Endodermal cell (in vitro differentiated cells): ENCODE measurements at regions not wholly inside any gene's neighbourhood (a gene's known extent, or its start where the extent isn't known, plus 50 kb on each side); places are given as distances from the start of the nearest gene placed in this dataset.

ENCODE experiments used
- DNase-seq: peaks from one replicate; pipeline ENCODE4 v3.0.0-alpha.2; 2017
- H3K27ac ChIP-seq: 2 replicates; pipeline ENCODE4 v1.5.1; 2013; ENCODE audit warnings: mild to moderate bottlenecking, low read depth, low read length, moderate library complexity
- H3K27me3 ChIP-seq: 2 replicates; pipeline ENCODE4 v1.6.1; 2013; ENCODE audit warnings: mild to moderate bottlenecking, low read length, moderate library complexity; ENCODE audit not compliant: insufficient read depth, control insufficient read depth, poor library complexity, severe bottlenecking
- H3K36me3 ChIP-seq: 2 replicates; pipeline ENCODE4 v1.7.0; 2013; ENCODE audit warnings: mild to moderate bottlenecking, low read length, moderate library complexity; ENCODE audit not compliant: control insufficient read depth, insufficient read depth
- H3K4me1 ChIP-seq: one replicate; pipeline ENCODE4 v1.7.0; 2013; ENCODE audit warnings: low read length; ENCODE audit not compliant: control insufficient read depth, insufficient read depth
- H3K4me3 ChIP-seq: 2 replicates; pipeline ENCODE4 v1.5.1; 2013; ENCODE audit warnings: mild to moderate bottlenecking, low read length, moderate library complexity
- H3K9ac ChIP-seq: 2 replicates; pipeline ENCODE4 v1.6.1; 2013; ENCODE audit warnings: mild to moderate bottlenecking, low read length, moderate library complexity; ENCODE audit not compliant: poor library complexity, severe bottlenecking; ENCODE audit errors: extremely low read depth
- H3K9me3 ChIP-seq: 2 replicates; pipeline ENCODE4 v1.6.1; 2013; ENCODE audit warnings: mild to moderate bottlenecking, low read length, moderate library complexity; ENCODE audit not compliant: control insufficient read depth
- H3K27ac Mint-ChIP-seq: 2 replicates; pipeline ENCODE4 v1.8.0; 2020; ENCODE audit warnings: mixed read lengths
- H3K27me3 Mint-ChIP-seq: 2 replicates; pipeline ENCODE4 v1.8.0; 2021; ENCODE audit warnings: mild to moderate bottlenecking, mixed read lengths; ENCODE audit not compliant: insufficient read depth
- H3K36me3 Mint-ChIP-seq: 2 replicates; pipeline ENCODE4 v1.8.0; 2020; ENCODE audit warnings: low read depth, mixed read lengths
- H3K4me1 Mint-ChIP-seq: 2 replicates; pipeline ENCODE4 v1.8.0; 2020; ENCODE audit warnings: mixed read lengths
- H3K4me3 Mint-ChIP-seq: 2 replicates; pipeline ENCODE4 v1.8.0; 2020; ENCODE audit warnings: mild to moderate bottlenecking, moderate library complexity, mixed read lengths
- H3K9me3 Mint-ChIP-seq: 2 replicates; pipeline ENCODE4 v1.8.0; 2020; ENCODE audit warnings: mild to moderate bottlenecking, mixed read lengths
- CTCF ChIP-seq: fragments of 200-600 bp; sonication (generic); conservative IDR thresholded peaks from 2 replicates; pipeline ENCODE4 v1.5.0; 2021; ENCODE audit warnings: antibody characterized with exemption, mild to moderate bottlenecking
- WGBS, 2 experiments: methylation state at CpG; one replicate each; pipeline versions ENCODE4 v1.1.5 to v1.1.7; 2013; ENCODE audit warnings: missing lambda C conversion rate in 2 of 2, mixed read lengths in 1 of 2; ENCODE audit not compliant: insufficient coverage in 1 of 2, insufficient read length in 1 of 2; 5-methylcytosine and 5-hydroxymethylcytosine counted together

DNA sequence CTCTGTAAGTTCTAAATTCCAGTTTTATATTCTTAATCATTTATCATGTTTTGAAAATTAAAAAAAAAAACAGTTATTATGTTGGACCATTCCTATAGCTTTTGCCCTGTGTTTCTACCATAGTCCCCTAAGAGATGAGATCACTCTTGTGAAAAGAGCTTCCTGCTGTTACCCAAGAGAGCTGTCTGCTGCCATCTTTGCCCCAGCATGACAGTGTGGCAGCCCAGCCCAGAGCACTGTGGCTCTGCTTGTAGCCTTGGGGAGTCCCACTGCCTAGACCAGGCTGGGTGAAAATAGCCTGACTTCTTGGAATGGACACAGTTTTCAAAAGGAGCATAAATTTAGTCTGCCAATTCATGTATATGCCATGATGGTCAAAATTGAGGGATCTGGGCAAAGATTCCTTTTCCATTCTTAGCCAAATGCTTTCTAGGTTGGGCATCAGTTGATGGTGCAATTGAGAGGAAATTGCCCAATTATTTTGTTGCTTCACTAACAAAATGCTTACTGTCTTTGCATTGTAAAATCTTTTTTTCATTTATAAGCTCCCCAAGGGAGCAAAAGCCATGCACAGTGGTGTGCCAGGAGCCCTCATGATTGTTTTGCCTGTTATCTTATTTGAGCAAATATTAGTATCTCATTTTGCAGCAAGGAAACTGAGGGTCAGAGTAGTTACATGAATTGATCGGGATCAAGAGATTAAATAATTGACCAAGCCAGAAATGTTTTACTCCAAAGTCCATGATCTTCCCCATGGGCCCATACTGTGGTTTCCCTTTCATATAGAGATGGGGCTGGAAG, 72.8 kb downstream of the ETS2 start:
- Histone ChIP-seq H3K9me3 (peaks cover 27% of the 10 kb centered on the region), H3K36me3 (no peaks in the 10 kb centered on the region), H3K9ac (no peak overlapping the region), H3K4me3 (no peak overlapping the region), H3K27me3 (no peaks in the 10 kb centered on the region), H3K27ac (no peak overlapping the region), H3K4me1 (no peaks in the 10 kb centered on the region)
- H3K4me3 Mint-ChIP-seq = no peak overlapping the region
- H3K27me3 Mint-ChIP-seq = no peaks in the 10 kb centered on the region
- H3K9me3 Mint-ChIP-seq = peaks cover 34% of the 10 kb centered on the region
- 94 to 100% methylated on average over 1 of the region's 1 CpG for WGBS, 2 experiments
- no peaks in the 10 kb centered on the region for H3K36me3 Mint-ChIP-seq
- TF ChIP-seq CTCF = no peak
- no peak overlapping the region for H3K27ac Mint-ChIP-seq
- H3K4me1 Mint-ChIP-seq = no peaks in the 10 kb centered on the region
- DNase-seq = no peak

DNA sequence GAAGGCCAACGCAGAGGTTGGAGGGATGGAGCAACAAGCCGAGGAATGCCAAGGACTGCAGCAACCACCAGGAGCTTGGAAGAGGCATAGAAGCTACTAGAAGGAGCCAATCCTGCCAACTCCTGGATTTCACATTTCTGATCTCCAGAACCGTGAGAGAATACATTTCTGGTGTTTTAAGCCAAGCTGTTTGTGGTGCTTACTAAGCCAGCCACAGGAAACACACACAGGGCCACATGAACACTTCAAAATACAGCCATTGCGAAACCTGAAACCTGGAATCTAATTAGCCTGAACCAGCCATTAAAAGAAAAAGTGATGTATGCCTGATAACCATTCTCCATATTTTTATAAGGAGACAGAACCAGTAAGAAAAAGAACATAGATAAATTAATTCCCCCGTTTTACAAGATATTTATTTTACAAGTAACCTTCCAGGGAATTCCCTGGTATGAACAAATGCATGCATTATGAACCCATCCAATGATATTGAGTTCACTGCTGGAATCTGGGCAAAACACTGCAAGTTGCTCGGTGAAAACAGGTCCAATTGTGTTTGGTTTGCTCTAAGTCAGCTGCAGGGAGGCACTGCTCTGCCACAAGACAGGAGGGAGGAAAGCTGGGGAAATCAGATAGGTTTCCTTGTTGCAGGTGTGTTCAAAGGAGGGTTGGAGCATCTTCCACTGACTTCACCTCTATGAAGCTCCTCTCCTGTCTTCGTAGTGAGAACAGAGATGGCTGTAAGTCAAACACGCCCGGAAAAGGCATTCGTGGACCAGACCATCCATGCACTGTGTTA, 70.2 kb downstream of the ETS2 start:
- Mint-ChIP-seq H3K27me3 (no peaks in the 10 kb centered on the region), H3K27ac (no peak overlapping the region), H3K36me3 (no peaks in the 10 kb centered on the region), H3K4me3 (no peak overlapping the region), H3K4me1 (peaks cover 3% of the 10 kb centered on the region), H3K9me3 (peaks cover 15% of the 10 kb centered on the region)
- H3K36me3 ChIP-seq = no peaks in the 10 kb centered on the region
- H3K4me3 ChIP-seq = no peak overlapping the region
- no peaks in the 10 kb centered on the region for H3K27me3 ChIP-seq
- no peak overlapping the region for H3K27ac ChIP-seq
- no peak overlapping the region for H3K9ac ChIP-seq
- no peak for DNase-seq
- TF ChIP-seq CTCF = no peak
- H3K9me3 ChIP-seq = peaks cover 12% of the 10 kb centered on the region
- 89 to 98% methylated on average over 8 to 10 of the region's 10 CpGs for WGBS, 2 experiments
- no peaks in the 10 kb centered on the region for H3K4me1 ChIP-seq
